Stimulated activated CD4-positive, alpha-beta T cell treated with anti-CD3 and anti-CD28 coated beads, Interleukin-12 subunit alpha, Interleukin-12 subunit beta, amount 100 ng/mL, for 24 hours (primary cell): ENCODE measurements at regions not wholly inside any gene's neighbourhood (a gene's known extent, or its start where the extent isn't known, plus 50 kb on each side); places are given as distances from the start of the nearest gene placed in this dataset.
"Not testable (repeated sequence)": the region's sequence is repeated elsewhere in the genome, so short reads cannot be mapped to it uniquely, and the experiment has no call there.

Source experiments
- DNase-seq, 2 experiments: peaks; one replicate each; pipeline ENCODE4 v3.0.0-alpha.2; 2020; ENCODE audit warnings: low read depth in 2 of 2

DNA sequence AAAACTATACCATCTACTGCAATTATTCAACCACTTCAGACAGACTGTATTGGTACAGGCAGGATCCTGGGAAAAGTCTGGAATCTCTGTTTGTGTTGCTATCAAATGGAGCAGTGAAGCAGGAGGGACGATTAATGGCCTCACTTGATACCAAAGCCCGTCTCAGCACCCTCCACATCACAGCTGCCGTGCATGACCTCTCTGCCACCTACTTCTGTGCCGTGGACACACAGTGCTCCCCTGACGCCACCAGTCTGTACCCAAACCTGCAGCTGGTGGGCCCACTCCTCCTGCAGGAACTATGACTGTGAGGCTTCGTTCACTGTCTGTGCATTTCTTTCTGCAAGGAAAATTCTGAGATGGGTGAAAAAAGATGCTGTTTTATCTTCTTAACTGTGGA is 284.7 kb downstream of the DAD1 start:
- no peak for DNase-seq

DNA sequence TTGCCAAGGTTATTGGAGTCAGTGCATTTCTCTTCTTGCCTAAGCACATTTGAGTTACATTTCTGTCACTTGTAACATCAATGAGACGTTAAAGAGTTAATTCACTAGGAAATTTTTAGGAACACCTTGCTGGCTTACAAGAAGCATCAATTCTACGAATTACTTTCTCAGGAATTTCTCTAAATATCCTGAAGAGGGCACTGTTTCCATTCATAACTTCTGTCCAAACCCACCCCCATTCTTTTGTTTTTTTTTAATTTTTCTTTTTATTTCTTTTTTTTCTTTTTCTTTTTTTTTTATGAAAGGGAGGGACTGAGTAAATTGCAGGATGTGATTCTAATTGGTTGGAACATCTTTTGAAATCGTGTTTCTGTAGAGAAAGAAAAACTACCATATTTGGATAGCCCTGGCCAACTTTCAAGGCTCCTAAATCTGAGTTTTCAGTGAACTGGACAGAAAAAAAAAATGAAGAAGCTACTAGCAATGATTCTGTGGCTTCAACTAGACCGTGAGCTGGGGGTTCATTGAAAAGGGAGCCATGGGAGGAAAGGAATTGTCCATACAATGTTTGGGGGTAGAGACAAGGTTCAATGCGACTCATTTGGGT is 285.3 kb downstream of the DAD1 start:
- no peak for DNase-seq

DNA sequence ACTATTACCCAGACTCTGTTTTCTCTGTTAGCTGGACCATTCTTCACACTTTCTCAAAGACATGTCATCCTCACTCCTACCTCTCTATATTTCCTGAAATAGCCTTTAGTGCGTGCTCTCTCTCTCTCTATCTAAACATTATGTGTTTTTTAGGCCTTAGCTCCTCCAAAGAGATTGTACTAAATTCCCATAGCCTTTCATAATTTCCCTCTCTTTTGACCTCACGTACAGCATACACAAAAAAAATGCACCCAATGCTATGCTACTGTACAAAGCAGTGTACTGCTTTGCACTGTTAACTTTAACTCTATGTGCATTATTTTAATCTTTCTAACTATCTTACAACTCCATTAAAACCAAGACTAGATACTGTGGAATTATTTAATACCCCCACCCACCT is 288.4 kb downstream of the DAD1 start:
- no peak for DNase-seq

DNA sequence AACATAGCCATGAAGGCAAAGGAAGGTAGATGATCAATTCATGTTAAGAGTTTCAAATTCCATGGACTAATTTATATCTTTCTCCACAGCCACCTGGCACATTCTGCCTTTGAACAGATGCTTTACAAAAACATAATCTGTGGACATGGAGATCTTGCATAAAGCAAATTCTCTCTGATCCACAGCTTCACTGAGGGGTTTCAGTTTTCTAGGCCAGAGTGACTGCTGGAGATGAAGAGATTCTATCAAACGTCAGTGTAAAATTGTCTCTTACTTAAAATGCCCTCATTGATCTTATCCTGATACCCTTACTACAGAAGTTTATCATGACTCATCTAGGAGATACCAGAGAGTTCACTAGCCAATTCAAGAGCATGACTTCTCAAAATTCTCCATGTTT is 291.6 kb downstream of the DAD1 start:
- no peak for DNase-seq

DNA sequence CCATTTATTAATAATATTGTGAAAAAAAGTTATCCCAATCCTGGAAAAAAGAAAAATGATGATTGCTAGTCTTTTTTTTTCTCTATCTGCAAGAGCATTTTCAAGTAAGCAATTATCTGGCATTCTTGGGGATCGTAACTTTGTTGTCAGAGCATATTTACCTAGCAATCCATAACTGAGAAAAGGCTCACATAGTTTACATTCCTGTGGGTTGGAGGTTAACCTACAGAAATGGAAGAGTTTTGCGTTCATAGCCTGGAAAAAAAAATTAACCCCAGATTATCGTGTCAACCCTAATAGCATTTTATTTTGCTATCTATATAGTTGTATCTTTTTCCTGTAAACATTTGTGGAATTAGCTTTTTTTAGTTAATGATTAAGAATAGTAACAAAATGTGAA is 292.3 kb downstream of the DAD1 start:
- no peak for DNase-seq

DNA sequence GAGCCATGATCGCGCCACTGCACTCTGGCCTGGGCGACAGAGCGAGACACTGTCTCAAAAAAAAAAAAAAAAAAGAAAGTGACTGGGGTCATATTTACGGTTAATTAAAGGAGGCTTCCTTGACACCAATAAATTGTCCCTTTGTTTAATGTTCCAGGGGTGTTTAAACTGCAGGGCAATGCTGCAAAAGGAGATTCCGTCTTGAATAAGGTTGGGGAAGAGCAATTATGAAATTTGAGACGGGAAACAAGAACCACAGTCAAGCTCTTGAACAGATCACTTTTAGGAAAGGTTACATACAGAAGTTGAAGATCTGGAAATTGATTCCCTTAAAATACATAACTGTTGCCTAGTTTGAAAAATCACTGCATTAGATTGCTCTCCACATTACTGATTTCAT is 292.9 kb downstream of the DAD1 start:
- no peak for DNase-seq

- no peak for DNase-seq
These were observed 297.6 kb downstream of the DAD1 start for GRCh38 chr14:22291406-22291805.

DNA sequence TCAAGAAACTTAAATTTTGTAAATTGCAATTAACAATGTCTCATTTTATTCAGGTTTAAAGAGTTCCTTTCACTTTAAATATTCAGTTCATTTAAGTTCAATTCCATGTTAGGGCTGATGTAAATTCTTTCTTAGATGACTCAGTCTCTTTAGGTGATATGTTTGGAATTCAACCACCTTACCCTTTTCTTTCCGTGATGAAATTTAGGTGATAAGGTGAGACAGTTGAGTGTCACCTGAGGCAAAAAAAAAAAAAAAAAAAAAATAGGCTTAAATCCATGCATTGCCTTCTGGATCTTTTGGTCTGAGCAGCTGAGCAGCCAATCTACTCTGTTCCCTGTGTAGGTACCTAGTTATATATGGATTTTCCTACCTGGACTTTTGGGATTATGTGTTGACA is 299.5 kb downstream of the DAD1 start:
- no peak for DNase-seq

DNA sequence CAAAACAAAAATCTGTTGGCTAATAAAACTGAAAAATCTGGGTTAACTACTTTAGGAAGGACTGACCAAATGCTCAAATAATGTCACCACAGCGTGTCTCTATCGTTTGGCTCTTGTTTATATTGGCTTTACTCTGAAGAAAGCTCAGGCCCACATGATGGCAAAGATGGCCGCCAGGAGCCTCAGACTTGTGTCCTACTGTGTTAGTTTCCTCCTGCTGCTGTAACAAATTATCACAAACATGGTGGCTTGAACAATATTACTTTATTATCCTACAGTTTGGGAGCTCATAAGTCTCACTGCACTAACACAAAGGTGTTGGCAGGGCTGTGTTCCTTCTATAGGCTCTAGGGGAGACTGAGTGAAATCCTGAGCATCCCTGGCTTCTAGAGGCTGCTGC is 303.0 kb downstream of the DAD1 start:
- no peak for DNase-seq

DNA sequence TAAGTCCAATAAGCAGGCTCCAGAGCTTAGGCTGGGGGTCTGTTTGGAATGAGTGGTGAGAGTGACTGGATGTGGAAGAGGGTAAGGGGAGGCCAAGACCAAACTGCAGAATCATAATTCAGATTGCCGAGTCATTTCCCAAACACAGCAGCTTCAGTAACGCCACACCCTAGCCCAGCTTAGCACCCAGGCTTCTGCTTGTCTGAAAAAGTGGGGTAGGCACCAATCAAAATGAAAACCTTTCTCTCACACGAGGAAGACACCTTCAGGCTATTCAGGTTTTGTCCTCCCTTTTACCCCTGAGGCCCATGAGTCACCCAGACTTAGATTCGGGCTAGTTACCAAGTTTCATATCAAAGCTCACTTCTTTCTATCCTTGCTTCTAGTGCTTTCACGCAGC is 306.1 kb downstream of the DAD1 start:
- DNase-seq: no peak

DNA sequence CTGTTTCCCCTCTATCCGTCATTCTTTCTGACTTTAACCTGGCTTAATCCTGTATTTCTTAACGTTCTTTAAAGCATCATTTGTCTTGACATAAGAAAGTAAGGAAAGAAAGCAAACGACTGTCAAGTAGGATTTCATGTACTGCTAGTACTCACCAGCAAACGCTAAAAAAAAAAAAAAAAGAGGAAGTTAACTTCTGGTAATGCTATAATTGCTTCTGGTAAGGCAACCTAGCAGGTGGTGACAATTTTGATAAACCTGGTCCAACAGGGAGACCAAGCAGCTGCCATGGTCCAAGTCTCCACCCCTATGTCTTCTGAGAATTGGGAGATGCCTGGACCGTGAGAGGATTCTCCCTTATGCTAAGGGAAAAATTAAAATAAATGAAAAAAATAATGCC is 306.6 kb downstream of the DAD1 start:
- DNase-seq: no peak

GRCh38 chr14:22281447-22281874 is 307.6 kb downstream of the DAD1 start:
- not testable (repeated sequence) for DNase-seq

DNA sequence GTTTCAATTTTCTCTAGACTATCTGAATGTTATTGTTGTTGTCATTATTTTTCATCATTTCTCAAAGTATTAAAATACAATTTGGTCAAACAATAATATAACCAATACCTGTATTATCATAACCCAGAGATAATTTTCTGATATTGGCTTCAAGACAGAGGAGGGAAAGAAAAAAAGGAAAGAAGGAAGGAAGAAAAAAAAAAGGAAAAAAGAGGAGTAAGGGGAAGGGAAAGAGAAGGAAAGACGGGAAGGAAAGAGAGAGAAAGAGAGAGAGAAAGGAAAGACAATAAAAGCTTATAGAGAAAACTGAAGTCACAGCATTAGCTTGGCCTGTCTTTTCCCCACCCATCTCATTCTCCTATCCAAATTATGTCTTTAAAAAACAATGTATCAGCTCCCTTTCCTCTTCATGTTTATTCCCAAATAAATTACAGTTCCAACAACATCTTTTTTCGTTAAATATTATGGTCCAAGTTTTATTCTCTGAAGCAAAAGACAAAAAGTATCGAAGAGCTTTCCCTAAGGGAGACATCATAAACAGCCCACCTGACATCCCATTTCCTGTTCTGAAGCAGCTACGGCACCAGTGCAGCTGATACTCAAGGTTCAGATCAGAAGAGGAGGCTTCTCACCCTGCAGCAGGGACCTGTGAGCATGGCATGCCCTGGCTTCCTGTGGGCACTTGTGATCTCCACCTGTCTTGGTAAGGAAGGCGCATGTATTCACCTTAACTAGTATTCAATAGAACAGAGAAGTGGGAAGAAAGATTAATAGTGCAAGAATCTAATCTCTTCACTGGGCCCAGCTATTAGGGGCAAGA is 308.3 kb downstream of the DAD1 start:
- no peak for DNase-seq

DNA sequence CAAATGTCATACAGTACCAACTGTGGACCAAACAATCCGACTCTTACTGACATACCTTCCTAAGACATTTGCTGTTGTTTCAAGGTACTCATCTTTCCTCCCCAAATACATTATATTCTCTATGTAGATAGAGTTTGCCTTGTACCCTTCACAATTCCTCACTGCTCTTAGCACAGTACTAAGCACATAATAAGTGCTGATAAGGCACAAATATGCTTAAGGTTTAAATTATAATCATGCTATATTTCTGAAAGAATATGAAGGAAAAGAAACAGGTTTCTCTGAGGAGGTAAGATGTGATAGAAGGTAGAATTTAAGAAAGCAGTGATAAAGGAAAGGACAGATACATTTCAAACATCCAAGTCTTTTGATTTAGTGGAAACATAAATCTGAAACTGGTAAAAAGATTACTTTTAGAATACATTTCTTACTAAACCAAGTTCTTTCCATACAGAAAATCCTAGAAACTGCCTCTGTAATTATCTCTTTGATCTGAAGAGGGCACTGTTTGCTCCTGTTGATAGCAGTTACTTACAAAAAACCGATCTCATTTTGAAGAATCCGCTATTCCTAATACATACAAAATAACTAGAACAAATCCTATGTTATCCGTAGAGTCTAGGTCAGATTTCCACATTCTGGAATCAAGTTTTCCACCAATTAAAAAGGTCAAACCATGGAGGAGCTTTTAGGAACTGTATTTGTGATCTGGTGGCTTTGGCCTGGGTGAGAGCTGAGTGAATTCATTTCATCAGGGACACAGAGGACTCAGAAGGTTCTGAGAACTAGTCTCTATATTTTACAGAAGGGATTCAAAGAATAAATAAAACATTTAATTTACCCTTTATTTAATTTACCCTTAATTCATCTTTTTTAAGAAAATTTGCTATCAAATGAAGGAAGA is 311.9 kb downstream of the DAD1 start:
- no peak for DNase-seq

DNA sequence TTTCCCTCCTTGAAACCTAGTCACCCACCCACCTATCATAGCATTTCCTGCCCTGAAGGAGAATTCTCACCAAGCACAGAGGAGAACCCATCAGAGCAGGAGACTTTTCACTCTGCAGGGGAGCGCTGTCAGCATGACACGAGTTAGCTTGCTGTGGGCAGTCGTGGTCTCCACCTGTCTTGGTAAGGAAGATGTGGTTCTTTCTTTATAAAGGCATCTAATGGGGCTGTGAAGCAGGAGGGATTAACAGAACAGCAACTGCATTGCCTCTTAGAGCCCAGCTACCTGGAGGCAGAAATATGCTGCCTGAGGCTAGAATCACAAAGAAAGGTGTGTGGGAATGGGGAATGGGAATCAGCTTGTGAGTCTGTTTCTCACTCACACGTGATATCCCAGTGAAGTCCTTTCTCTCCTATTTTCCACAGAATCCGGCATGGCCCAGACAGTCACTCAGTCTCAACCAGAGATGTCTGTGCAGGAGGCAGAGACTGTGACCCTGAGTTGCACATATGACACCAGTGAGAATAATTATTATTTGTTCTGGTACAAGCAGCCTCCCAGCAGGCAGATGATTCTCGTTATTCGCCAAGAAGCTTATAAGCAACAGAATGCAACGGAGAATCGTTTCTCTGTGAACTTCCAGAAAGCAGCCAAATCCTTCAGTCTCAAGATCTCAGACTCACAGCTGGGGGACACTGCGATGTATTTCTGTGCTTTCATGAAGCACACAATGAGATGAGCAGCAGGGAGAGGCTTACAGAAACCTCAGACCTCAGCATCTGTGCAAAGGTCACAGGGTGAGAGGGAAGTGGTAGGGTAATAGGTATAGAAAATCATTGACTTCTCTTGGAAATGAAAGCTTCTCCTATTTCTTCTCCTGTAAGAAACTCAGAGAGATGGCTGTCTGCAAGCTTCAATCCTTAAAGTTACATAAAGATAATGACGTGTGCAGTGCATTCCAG is 316.9 kb downstream of the DAD1 start:
- DNase-seq: no peak

- DNase-seq: no peak
These were observed 320.1 kb downstream of the DAD1 start for GRCh38 chr14:22268875-22269274.

GRCh38 chr14:22266683-22267082 is 322.3 kb downstream of the DAD1 start:
- DNase-seq: no peak

GRCh38 chr14:22266142-22266442 is 322.9 kb downstream of the DAD1 start:
- no peak for DNase-seq

- no peak for DNase-seq
These were observed 323.5 kb downstream of the DAD1 start for GRCh38 chr14:22265319-22266141.

DNA sequence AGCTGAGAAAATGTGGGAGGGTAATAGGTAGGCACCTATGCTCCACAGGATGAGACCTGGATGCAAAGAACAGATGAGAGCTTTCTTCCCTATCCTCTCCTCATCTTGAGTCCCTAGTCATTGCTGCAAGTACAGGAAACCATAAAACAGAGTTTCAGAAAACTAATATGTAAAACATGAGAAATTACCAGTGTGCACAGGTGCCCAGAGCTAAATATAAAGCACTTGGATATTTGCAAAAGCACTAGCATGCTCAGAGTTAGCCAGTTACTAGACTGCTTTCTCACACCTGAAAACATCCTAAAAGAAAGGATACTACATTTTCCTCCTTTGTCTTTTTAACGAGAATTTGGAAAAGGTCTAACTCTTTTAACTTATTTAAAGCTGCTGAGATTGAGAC is 324.3 kb downstream of the DAD1 start:
- no peak for DNase-seq

- no peak for DNase-seq
These were observed 325.1 kb downstream of the DAD1 start for GRCh38 chr14:22263961-22264360.
